Fibroblast of gingiva (primary cell): ENCODE measurements at regions not wholly inside any gene's neighbourhood (a gene's known extent, or its start where the extent isn't known, plus 50 kb on each side); places are given as distances from the start of the nearest gene placed in this dataset.
"Not testable (repeated sequence)": the region's sequence is repeated elsewhere in the genome, so short reads cannot be mapped to it uniquely, and the experiment has no call there.

Source experiments
- DNase-seq: peaks from one replicate; pipeline ENCODE4 v3.0.0-alpha.2; 2011; ENCODE audit warnings: low read depth

- no peak for DNase-seq
Measured at GRCh38 chr4:175281894-175282293, 363.7 kb downstream of the ADAM29 start.

DNA sequence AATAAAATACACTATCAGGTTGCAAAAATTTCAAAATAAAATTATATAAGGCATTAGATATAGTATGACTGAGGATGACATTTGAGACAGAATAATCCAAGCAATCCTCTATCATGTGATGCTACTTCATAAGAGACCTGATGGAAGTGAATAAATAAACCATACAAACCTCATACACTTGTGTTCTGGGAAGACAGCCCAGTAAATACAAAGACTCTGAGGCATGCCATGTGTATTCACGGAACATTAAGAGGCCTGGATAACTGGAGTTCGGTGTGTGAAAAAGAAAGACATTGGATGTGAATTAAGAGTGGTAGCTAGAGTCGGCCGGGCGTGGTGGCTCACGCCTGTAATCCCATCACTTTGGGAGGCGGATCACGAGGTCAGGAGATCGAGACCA lies 364.2 kb downstream of the ADAM29 start:
- no peak for DNase-seq

GRCh38 chr4:175290401-175290800 lies 372.2 kb downstream of the ADAM29 start:
- DNase-seq: peak; percentile 23

GRCh38 chr4:175297965-175298565 lies 379.9 kb downstream of the ADAM29 start:
- DNase-seq: peak; percentile 15

DNA sequence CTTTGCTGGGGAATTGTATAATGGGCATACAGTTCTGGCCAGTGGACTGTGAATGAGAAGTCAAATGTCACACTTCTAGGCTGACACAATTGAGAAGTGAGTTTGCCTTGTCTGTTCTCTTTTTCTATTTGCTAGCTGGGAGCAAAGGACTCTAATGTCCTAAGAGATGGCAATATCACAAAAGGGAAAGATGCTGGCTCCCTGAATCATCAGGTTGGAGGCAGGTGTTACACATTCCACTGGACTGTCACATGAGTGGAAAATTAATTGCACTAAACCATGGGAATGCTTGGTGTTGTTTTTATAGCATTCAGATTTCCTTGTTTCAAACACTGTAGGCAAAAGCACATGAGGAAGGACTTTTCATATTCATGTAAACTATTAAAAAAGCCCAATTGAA lies 388.3 kb downstream of the ADAM29 start:
- no peak for DNase-seq

DNA sequence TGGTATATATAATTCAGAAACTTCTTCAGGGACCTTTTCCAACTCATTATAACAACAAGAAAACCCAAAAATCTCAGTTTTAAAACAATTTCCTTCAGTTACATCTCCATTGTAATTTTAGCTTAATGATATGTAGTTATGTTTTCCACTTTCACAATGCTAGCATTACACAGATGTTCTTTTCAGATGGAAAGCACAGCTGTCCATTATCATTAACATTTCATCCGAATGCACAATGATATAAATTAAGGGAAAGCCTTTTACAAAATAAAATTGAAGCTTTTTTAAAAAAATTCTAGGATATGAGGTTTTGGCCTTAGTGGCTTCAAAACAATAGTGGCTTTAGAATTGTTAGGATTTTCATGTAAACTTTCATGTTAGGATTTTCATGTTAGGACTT lies 389.2 kb downstream of the ADAM29 start:
- DNase-seq: no peak

GRCh38 chr4:175308236-175308635 lies 390.1 kb downstream of the ADAM29 start:
- no peak for DNase-seq

DNA sequence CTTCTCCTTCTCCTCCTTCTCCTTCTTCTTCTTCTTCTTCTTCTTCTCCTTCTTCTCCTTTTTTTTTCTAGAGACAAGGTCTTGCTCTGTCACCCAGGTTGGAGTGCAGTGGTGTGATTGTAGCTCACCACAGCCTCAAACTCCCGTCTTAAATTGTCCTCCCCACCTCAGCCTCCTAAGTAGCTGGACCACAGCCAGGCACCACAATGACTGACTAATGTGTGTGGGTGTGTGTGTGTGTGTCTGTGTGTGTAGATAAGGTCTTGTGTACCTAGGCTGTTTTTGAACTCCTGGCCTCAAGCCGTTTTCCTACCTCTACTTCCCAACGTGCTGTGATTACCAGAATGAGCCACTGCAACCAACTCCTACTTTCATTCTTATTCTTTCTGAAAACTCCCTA lies 390.9 kb downstream of the ADAM29 start:
- DNase-seq: no peak

DNA sequence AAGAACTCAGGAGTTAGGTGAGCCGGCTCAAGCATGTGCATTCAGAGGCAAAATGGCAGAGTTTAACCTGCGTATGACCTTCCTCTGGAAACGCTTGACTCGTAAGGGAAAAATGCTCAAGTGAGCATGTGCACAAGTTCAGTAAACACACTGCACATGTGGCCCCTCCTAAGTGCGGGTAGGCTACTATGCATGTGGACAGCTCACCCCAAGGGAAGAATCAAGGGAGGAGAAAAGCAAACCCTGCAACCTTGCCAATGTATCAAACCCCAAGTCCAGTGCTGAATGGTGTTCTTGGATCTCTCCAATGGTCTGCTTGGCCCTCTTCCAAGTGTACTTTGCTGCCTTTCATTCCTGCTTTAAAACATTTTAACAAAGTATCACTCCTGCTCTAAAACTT lies 407.1 kb downstream of the ADAM29 start:
- DNase-seq: no peak

GRCh38 chr4:175326796-175327195 lies 408.6 kb downstream of the ADAM29 start:
- DNase-seq: no peak

GRCh38 chr4:175330236-175330635 lies 412.1 kb downstream of the ADAM29 start:
- DNase-seq: peak; percentile 6

DNA sequence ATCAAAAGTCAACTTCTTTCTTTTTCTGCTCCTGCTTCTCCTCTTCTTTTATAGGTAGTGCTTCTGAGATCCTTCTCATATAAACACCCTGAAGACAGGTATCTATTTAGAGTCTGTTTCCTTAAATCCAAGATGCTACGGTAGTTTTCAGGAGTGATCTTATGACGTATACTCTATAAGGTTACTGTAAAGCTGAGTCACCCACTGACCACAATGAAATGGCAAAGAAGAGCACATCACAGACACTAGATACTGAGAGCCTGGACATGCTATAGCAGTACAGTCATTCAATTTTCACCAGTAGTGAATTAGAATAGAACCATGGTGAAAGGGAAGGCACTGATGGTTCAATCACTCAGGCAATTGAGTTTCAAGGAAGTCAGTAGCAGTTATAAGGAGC lies 412.5 kb downstream of the ADAM29 start:
- no peak for DNase-seq

GRCh38 chr4:175335331-175335730 lies 417.2 kb downstream of the ADAM29 start:
- DNase-seq: no peak

GRCh38 chr4:175336570-175336969 lies 418.4 kb downstream of the ADAM29 start:
- not testable (repeated sequence) for DNase-seq

DNA sequence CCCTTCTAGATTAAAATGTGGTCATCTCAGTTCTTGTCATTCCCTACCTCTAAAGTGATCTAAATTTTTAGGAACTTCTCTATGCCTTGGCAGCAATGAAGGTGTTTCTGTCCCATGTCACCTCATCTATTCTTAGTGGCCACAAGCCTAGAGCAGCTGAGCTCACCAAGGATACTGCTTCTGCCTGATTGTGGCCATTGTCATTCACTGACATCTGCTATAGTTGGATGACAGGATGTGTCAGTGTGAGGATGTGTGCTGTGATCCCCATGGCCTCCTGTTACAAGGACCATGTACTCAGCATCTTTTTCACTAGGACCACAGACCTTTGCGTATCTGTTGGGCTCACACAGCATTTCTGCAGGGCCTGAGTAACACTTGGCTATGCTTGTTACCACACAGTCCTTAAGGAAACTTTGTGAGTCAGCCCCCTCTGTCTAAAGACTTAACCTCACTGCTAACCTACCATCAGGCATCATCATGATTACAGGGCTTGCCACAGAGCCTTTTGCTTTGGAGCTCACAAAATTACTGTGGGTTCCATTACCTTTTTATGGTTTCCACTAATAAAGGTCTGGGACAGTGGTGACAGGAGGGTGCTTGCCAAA lies 421.0 kb downstream of the ADAM29 start:
- DNase-seq: peak; percentile 3

DNA sequence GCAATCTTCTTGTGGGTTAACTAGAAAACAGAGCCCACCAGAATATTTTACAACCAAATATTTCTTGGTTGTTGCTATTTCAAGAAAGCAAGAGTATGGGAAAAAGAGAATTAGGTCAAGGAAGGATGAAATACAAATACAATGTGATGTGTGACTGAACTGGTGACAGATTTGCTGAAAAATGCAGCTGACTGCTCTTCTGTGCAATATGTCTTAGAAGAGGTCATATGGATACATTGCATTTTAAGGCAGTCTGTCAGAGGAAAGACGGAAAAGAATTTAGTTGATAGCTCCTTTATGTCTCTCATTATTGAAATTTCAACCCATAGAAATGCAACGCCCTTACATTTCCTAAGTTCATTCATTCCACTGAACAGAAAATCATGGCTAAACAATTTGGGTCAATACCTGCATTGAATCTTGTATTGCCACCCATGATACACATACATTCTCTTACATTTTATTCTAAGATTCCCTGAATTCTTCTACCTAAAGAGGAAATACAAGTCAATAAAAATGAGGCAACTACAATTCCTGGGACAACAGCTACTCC lies 423.1 kb downstream of the ADAM29 start:
- DNase-seq: no peak

DNA sequence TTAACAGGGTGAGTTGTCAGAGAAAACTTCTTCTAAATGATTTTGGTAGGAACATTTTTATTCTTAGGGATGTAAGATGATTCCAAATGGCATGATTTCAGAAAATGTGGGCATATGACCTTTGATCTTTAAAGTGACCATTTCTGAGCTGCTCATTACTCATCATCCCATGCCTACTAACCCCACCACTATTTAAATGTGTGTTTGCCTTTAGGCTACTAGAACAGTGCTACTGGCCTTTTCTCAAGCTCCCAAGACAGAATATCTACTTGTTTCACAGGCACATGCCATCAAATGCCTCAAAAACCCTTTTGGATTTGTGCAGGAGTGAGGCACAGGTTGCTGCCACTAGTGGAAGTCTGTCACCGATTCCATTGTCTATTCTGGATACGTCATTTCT lies 428.2 kb downstream of the ADAM29 start:
- DNase-seq: peak; percentile 33

GRCh38 chr4:175350246-175350645 lies 432.1 kb downstream of the ADAM29 start:
- DNase-seq: no peak

DNA sequence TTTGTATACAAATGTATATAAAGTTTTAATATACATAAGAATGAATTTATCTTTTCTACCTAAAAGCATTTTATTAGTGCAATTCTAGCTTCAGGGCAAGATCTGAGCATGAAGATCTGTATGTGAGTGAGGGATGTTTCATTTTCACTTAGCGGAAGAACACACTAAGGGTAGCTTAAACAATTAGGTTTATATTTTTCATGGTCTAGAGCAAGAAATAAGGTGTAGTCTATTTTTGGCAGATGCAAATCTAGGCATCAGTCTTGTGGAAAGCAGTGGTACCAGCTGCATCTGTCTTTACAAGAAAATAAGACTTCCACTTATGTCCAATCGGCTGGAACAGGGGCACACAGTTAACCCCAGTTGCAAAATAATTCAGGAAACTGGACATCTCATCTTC lies 433.3 kb downstream of the ADAM29 start:
- no peak for DNase-seq

GRCh38 chr4:175369087-175369486 lies 443.0 kb downstream of the GPM6A start:
- DNase-seq: peak; percentile 24

GRCh38 chr4:175371091-175371490 lies 441.0 kb downstream of the GPM6A start:
- no peak for DNase-seq

GRCh38 chr4:175373031-175373430 lies 439.0 kb downstream of the GPM6A start:
- peak; percentile 8 for DNase-seq

- no peak for DNase-seq
Measured at GRCh38 chr4:175374459-175374858, 437.6 kb downstream of the GPM6A start.
